BLaER1 treated with 17β-estradiol and CSF1 and Interleukin-3, amounts not matched to agents 10 nM and 100 nM (cell line): ENCODE measurements at regions not wholly inside any gene's neighbourhood (a gene's known extent, or its start where the extent isn't known, plus 50 kb on each side); places are given as distances from the start of the nearest gene placed in this dataset.

Source experiments
- H3K27ac ChIP-seq, 11 experiments: shearing (Covaris generic); formaldehyde crosslinking; 2 replicates each; pipeline ENCODE4 v1.8.1; 2022
- H3K27me3 ChIP-seq, 11 experiments: shearing (Covaris generic); formaldehyde crosslinking; 2 replicates each; pipeline ENCODE4 v1.8.1; 2022
- H3K36me3 ChIP-seq, 11 experiments: shearing (Covaris generic); formaldehyde crosslinking; 2 replicates each; pipeline ENCODE4 v1.8.1; 2022
- H3K4me1 ChIP-seq, 10 experiments: shearing (Covaris generic); formaldehyde crosslinking; 2 replicates each; pipeline ENCODE4 v1.8.1; 2022
- H3K4me2 ChIP-seq, 11 experiments: shearing (Covaris generic); formaldehyde crosslinking; 2 replicates each; pipeline ENCODE4 v1.8.1; 2022
- H3K4me3 ChIP-seq, 10 experiments: shearing (Covaris generic); formaldehyde crosslinking; 2 replicates each; pipeline ENCODE4 v1.8.1; 2022
- H3K9ac ChIP-seq, 11 experiments: shearing (Covaris generic); formaldehyde crosslinking; 2 replicates each; pipeline ENCODE4 v1.8.1; 2022
- H3K9me3 ChIP-seq, 11 experiments: shearing (Covaris generic); formaldehyde crosslinking; replicated peaks in 1 of 11; 2 replicates each; pipeline ENCODE4 v1.8.1; 2022
- H4K20me1 ChIP-seq, 11 experiments: shearing (Covaris generic); formaldehyde crosslinking; 2 replicates each; pipeline ENCODE4 v1.8.1; 2022
- Cebpa-rat ChIP-seq, 11 experiments: shearing (Covaris generic); IDR thresholded peaks; 2 replicates each; pipeline ENCODE4 v1.8.1; 2022

DNA sequence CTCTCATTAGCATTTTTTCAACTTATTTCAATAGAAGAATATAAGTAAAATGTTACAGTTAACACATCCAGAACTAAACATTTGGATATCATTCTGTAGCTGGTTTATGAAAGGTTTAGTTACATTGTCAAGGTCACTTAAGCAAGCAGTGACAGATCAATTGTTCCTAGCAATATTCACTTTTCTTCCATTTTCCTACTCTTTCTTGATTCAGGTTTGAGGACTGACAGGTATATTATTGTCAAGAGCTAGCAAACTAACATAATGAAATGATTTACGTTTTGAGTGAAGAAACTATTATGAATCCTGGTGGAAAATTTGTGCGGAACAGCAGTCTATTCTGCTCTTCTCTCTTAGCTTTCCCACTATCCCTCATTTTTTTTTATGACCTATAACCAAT, 220.4 kb upstream of the ADGRL4 start:
- Histone ChIP-seq H3K9ac (no peak overlapping the region), H3K27me3 (no peaks in the 10 kb centered on the region), H3K9me3 (peaks cover 0 to 2% (median 0%) of the 10 kb centered on the region in 11 experiments; a peak in 3 of 22 replicates), H4K20me1 (no peaks in the 10 kb centered on the region), H3K4me1 (no peaks in the 10 kb centered on the region), H3K4me3 (no peak overlapping the region), H3K27ac (no peak overlapping the region), H3K36me3 (no peaks in the 10 kb centered on the region), H3K4me2 (no peak overlapping the region)
- TF ChIP-seq Cebpa-rat (IDR thresholded peaks at IDR 0.05), result no peak

DNA sequence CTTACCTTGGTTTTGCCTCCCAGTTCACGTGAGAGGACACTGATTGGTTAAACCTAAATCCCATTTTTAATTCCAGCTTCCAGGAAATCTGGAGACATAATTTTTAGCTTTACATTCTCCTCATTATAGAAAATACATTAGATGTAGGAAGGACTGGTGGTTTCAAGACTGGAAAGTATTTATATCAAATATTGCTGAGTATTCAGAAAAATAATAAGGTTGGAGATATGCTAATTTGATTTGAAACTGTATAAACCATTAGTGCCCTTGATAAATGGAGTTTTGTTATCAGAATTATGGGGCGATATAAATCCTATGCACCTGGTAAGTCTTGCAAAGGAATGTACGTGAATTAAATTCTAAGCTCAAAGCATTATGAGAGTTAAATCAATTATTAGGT, 218.0 kb upstream of the ADGRL4 start:
- Histone ChIP-seq H3K9ac (no peak overlapping the region), H4K20me1 (no peaks in the 10 kb centered on the region), H3K9me3 (peaks cover 17 to 27% (median 22%) of the 10 kb centered on the region in 11 experiments), H3K4me2 (no peak overlapping the region), H3K36me3 (no peaks in the 10 kb centered on the region), H3K4me3 (no peak overlapping the region), H3K4me1 (no peaks in the 10 kb centered on the region), H3K27me3 (no peaks in the 10 kb centered on the region), H3K27ac (no peak overlapping the region)
- no peak for TF ChIP-seq Cebpa-rat (IDR thresholded peaks at IDR 0.05)

DNA sequence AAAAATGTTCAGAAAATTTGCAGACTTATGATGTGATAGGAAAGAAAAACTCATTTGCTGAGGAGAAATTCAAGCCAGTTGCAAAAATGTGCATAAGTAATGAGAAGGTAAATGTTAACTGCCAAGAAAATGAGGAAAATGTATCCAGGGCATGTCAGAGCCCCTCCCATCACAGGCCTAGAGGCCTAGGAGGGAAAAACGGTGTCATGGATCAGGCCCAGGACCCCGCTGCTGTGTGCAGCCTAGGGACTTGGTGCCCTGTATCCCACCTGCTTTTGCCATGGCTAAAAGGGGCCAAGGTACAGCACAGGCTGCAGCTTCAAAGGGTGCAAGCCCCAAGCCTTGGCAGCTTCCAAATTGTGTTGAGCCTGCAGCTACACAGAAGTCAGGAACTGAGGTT, 214.0 kb upstream of the ADGRL4 start:
- no peaks in the 10 kb centered on the region for H3K4me1 ChIP-seq
- no peaks in the 10 kb centered on the region for H3K36me3 ChIP-seq
- no peak overlapping the region for H3K4me2 ChIP-seq
- H3K9ac ChIP-seq, result no peak overlapping the region
- H3K4me3 ChIP-seq, result no peak overlapping the region
- no peaks in the 10 kb centered on the region for H3K27me3 ChIP-seq
- TF ChIP-seq Cebpa-rat (IDR thresholded peaks at IDR 0.05), result no peak
- H4K20me1 ChIP-seq, result no peaks in the 10 kb centered on the region
- no peak overlapping the region for H3K27ac ChIP-seq
- peaks cover 17 to 29% (median 22%) of the 10 kb centered on the region in 11 experiments for H3K9me3 ChIP-seq

GRCh38 chr1:79215311-79215710, 208.8 kb upstream of the ADGRL4 start:
- Histone ChIP-seq H3K27me3 (no peaks in the 10 kb centered on the region), H3K9me3 (peaks cover 3 to 10% (median 6%) of the 10 kb centered on the region in 11 experiments; a peak in 21 of 22 replicates), H3K4me3 (no peak overlapping the region), H4K20me1 (no peaks in the 10 kb centered on the region), H3K4me1 (no peaks in the 10 kb centered on the region), H3K36me3 (no peaks in the 10 kb centered on the region), H3K9ac (no peak overlapping the region), H3K27ac (no peak overlapping the region), H3K4me2 (no peak overlapping the region)
- no peak for TF ChIP-seq Cebpa-rat (IDR thresholded peaks at IDR 0.05)

- H3K9me3 ChIP-seq, result no peaks in the 10 kb centered on the region
- H3K9ac ChIP-seq, result no peak overlapping the region
Measured at GRCh38 chr1:79207786-79208185, 201.3 kb upstream of the ADGRL4 start.

DNA sequence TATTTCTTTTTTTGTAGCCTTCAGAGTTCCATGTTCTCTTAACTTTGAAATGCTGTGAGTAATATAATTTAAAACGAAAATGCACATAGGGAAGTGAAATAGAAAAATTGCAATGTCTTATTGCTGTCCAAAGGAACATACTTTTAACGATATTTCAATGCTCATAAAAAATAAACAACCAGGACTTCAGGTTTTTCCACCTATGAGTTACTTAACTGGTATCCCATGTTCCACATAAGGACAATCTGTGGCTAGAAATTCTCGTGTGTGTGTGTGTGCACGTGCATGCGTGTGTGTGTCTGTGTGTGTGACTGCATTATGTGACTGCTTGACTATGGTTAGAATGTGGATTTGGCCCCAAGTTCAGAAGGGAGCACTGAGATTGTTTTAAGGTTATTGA, 200.8 kb upstream of the ADGRL4 start:
- no peaks in the 10 kb centered on the region for H3K9me3 ChIP-seq
- no peaks in the 10 kb centered on the region for H4K20me1 ChIP-seq
- no peaks in the 10 kb centered on the region for H3K4me1 ChIP-seq
- H3K27ac ChIP-seq, result no peak overlapping the region
- H3K27me3 ChIP-seq, result no peaks in the 10 kb centered on the region
- no peak overlapping the region for H3K9ac ChIP-seq
- H3K36me3 ChIP-seq, result no peaks in the 10 kb centered on the region
- no peak for TF ChIP-seq Cebpa-rat (IDR thresholded peaks at IDR 0.05)
- no peak overlapping the region for H3K4me3 ChIP-seq
- no peak overlapping the region for H3K4me2 ChIP-seq

More at GRCh38 chr1:79207786-79208185, 201.3 kb upstream of the ADGRL4 start:
- no peak for TF ChIP-seq Cebpa-rat (IDR thresholded peaks at IDR 0.05)
- Histone ChIP-seq H3K27me3 (no peaks in the 10 kb centered on the region), H3K4me1 (no peaks in the 10 kb centered on the region), H3K4me2 (no peak overlapping the region), H3K27ac (no peak overlapping the region), H3K36me3 (no peaks in the 10 kb centered on the region), H3K4me3 (no peak overlapping the region), H4K20me1 (no peaks in the 10 kb centered on the region)

DNA sequence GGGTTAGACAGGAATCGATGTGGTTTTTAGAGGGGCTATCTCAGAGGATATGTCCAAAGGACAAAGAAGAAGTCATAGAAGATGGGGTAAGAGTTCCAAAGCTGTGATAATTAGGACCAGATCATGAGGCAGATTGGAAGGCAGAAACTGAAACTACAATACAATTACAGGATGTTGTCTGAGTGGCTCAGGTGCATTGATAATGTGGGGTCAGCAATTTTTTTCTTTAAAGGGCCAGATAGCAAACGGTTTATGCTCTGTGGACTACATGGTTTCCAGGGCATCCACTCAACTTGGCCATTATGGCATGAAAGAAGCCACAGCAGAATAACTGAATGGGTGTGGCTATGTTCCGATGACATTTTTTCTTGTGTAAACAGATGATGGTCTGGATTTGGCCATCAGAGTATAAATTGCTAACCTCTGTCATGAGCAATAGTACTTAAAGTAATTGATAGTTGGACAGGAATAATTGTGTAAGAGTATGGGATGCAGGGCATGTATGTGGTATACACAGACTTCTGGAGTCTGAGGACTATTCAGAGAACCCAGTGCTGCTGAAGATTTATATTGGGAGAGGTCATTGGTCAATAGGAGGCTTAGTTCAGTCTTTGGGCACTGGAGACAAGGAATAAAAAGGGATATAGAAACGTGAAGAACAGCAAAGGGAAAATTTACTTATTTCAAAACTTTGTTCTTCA, 198.4 kb upstream of the ADGRL4 start:
- Histone ChIP-seq H3K4me2 (no peak overlapping the region), H3K27ac (no peak overlapping the region)

DNA sequence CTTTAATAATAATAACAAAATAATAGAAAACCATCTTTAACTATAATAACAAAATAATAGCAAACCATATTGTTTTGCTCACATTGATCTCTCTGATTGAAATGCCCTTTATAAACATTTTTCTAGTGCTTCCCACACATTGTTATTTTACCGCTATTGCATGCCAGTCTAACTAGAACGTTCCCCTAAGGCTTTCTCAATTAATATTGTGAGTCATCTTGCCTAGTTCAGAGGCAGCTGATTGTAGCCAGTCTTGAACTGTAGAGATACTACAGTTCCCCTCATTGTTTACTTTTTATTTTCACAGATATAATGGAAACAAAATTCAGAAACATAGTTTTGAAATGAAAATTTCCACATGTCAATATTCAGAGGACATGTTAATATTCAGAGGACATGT, 192.3 kb upstream of the ADGRL4 start:
- Histone ChIP-seq H3K4me1 (no peaks in the 10 kb centered on the region; a peak in 1 of 20 replicates), H3K4me2 (no peak overlapping the region), H4K20me1 (no peaks in the 10 kb centered on the region), H3K27me3 (no peaks in the 10 kb centered on the region), H3K9ac (no peak overlapping the region), H3K36me3 (no peaks in the 10 kb centered on the region), H3K9me3 (no peaks in the 10 kb centered on the region), H3K4me3 (no peak overlapping the region), H3K27ac (no peak overlapping the region)
- no peak for TF ChIP-seq Cebpa-rat (IDR thresholded peaks at IDR 0.05)

More for the DNA sequence above, 198.4 kb upstream of the ADGRL4 start:
- TF ChIP-seq Cebpa-rat (IDR thresholded peaks at IDR 0.05), result no peak
- Histone ChIP-seq H3K27me3 (no peaks in the 10 kb centered on the region), H3K4me1 (no peaks in the 10 kb centered on the region), H3K9ac (no peak overlapping the region), H3K9me3 (no peaks in the 10 kb centered on the region), H4K20me1 (no peaks in the 10 kb centered on the region), H3K36me3 (no peaks in the 10 kb centered on the region), H3K4me3 (no peak overlapping the region)

GRCh38 chr1:79197421-79197820, 190.9 kb upstream of the ADGRL4 start:
- no peak overlapping the region for H3K9ac ChIP-seq
- no peaks in the 10 kb centered on the region for H4K20me1 ChIP-seq
- no peak overlapping the region; a peak in 1 of 22 replicates for H3K27ac ChIP-seq
- no peaks in the 10 kb centered on the region for H3K36me3 ChIP-seq
- H3K4me1 ChIP-seq, result no peaks in the 10 kb centered on the region; a peak in 2 of 20 replicates
- no peak overlapping the region for H3K4me3 ChIP-seq
- no peaks in the 10 kb centered on the region for H3K9me3 ChIP-seq
- H3K27me3 ChIP-seq, result no peaks in the 10 kb centered on the region
- TF ChIP-seq Cebpa-rat (IDR thresholded peaks at IDR 0.05), result no peak
- H3K4me2 ChIP-seq, result 0 out of 22 replicates have a peak overlapping the region, but pooled peaks of 1 of the 11 experiments have one; percentile 13

GRCh38 chr1:79196211-79196610, 189.7 kb upstream of the ADGRL4 start:
- no peak for TF ChIP-seq Cebpa-rat (IDR thresholded peaks at IDR 0.05)
- Histone ChIP-seq H3K9me3 (no peaks in the 10 kb centered on the region), H3K9ac (no peak overlapping the region), H3K4me2 (no peak overlapping the region), H3K4me1 (no peaks in the 10 kb centered on the region; a peak in 2 of 20 replicates), H3K27me3 (no peaks in the 10 kb centered on the region), H4K20me1 (no peaks in the 10 kb centered on the region), H3K36me3 (no peaks in the 10 kb centered on the region), H3K4me3 (no peak overlapping the region), H3K27ac (no peak overlapping the region)
